ENCODE measurements at regions not wholly inside any gene's neighbourhood (a gene's known extent, or its start where the extent isn't known, plus 50 kb on each side); places are given as distances from the start of the nearest gene placed in this dataset.

DNA sequence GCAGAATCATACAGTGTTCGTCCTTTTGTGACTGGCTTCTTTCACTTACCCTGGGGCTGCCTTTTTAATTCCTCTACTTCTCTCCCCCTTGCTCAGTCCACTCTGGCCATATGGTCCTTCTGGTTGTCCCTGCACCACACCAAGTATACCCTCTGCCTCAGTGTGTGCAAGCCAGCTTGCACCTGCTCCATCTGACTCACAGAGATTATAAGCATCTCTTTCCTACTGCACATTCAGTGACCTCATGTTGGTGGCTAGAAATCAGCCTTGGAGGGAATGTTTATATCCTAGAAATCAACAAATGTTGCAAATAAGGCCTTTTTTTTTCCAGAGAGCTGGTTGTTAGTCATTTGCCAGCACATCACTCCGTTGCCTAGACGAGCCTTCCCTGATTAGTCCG, 67.5 kb upstream of the C10orf90 start:
- TF ChIP-seq, protein P1, sequence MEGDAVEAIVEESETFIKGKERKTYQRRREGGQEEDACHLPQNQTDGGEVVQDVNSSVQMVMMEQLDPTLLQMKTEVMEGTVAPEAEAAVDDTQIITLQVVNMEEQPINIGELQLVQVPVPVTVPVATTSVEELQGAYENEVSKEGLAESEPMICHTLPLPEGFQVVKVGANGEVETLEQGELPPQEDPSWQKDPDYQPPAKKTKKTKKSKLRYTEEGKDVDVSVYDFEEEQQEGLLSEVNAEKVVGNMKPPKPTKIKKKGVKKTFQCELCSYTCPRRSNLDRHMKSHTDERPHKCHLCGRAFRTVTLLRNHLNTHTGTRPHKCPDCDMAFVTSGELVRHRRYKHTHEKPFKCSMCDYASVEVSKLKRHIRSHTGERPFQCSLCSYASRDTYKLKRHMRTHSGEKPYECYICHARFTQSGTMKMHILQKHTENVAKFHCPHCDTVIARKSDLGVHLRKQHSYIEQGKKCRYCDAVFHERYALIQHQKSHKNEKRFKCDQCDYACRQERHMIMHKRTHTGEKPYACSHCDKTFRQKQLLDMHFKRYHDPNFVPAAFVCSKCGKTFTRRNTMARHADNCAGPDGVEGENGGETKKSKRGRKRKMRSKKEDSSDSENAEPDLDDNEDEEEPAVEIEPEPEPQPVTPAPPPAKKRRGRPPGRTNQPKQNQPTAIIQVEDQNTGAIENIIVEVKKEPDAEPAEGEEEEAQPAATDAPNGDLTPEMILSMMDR (IDR thresholded peaks at IDR 0.05): no peak
- TF ChIP-seq POLR2AphosphoS5 (IDR thresholded peaks at IDR 0.05): no peak
- no peak for TF ChIP-seq POLR2A (IDR thresholded peaks at IDR 0.05)
- TF ChIP-seq EP300 (IDR thresholded peaks at IDR 0.05): no peak
